Fibroblast of villous mesenchyme (primary cell): ENCODE measurements at regions not wholly inside any gene's neighbourhood (a gene's known extent, or its start where the extent isn't known, plus 50 kb on each side); places are given as distances from the start of the nearest gene placed in this dataset.
"Not testable (repeated sequence)": the region's sequence is repeated elsewhere in the genome, so short reads cannot be mapped to it uniquely, and the experiment has no call there.

Experiments
- DNase-seq: peaks from one replicate; pipeline ENCODE4 v3.0.0-alpha.2; 2010; ENCODE audit warnings: low read depth
- H3K4me3 ChIP-seq: 2 replicates; pipeline ENCODE4 v1.5.1; 2011; ENCODE audit warnings: low read depth, mild to moderate bottlenecking, low read length
- CTCF ChIP-seq: IDR thresholded peaks from 2 replicates; pipeline ENCODE4 v1.5.1; 2012; ENCODE audit warnings: low read depth, mild to moderate bottlenecking, low read length; ENCODE audit not compliant: insufficient read depth

- no peak for TF ChIP-seq CTCF
Observed at GRCh38 chr16:26475596-26475995, 591.1 kb upstream of the C16orf82 start.

GRCh38 chr16:26491101-26491670, 575.5 kb upstream of the C16orf82 start:
- no peak overlapping the region for H3K4me3 ChIP-seq
- TF ChIP-seq CTCF = no peak
- no peak for DNase-seq

More at GRCh38 chr16:26475596-26475995, 591.1 kb upstream of the C16orf82 start:
- H3K4me3 ChIP-seq = no peak overlapping the region
- DNase-seq = no peak

- no peak for DNase-seq
- TF ChIP-seq CTCF = no peak
- no peak overlapping the region for H3K4me3 ChIP-seq
Observed at GRCh38 chr16:26491962-26492361, 574.8 kb upstream of the C16orf82 start.

GRCh38 chr16:26493751-26494150, 573.0 kb upstream of the C16orf82 start:
- no peak for TF ChIP-seq CTCF
- DNase-seq = no peak

GRCh38 chr16:26497896-26498295, 568.8 kb upstream of the C16orf82 start:
- no peak for TF ChIP-seq CTCF
- no peak for DNase-seq
- no peak overlapping the region for H3K4me3 ChIP-seq

More at GRCh38 chr16:26493751-26494150, 573.0 kb upstream of the C16orf82 start:
- no peak overlapping the region for H3K4me3 ChIP-seq

GRCh38 chr16:26500326-26500725, 566.4 kb upstream of the C16orf82 start:
- no peak for DNase-seq
- no peak for TF ChIP-seq CTCF
- H3K4me3 ChIP-seq = no peak overlapping the region

- H3K4me3 ChIP-seq = no peak overlapping the region
- TF ChIP-seq CTCF = no peak
- DNase-seq = no peak
Observed at GRCh38 chr16:26505496-26505895, 561.2 kb upstream of the C16orf82 start.

- DNase-seq, H3K4me3 ChIP-seq: not testable (repeated sequence)
Observed at GRCh38 chr16:26508946-26509345, 557.8 kb upstream of the C16orf82 start.
